ENCODE measurements at regions not wholly inside any gene's neighbourhood (a gene's known extent, or its start where the extent isn't known, plus 50 kb on each side); places are given as distances from the start of the nearest gene placed in this dataset.

DNA sequence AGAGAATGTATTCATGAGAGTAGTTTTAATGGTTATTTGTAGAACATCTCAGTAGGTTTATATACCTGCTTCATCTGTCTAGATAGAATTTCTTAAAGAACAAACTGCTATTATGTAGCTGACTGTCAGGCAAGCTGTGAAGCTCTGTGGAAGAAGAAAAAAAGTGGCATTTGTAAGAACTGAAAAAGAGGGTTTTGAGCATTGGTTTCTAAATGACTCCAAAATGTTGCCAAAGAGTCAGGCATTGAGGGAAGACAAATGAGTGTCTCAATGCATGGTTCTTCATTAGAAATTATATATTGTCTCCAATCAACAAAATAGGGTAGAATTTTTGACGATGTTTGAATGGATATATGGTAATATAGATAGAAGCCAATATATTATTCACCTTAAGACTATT lies 1276.1 kb downstream of the KCNT2 start:
- TF ChIP-seq, protein P1, sequence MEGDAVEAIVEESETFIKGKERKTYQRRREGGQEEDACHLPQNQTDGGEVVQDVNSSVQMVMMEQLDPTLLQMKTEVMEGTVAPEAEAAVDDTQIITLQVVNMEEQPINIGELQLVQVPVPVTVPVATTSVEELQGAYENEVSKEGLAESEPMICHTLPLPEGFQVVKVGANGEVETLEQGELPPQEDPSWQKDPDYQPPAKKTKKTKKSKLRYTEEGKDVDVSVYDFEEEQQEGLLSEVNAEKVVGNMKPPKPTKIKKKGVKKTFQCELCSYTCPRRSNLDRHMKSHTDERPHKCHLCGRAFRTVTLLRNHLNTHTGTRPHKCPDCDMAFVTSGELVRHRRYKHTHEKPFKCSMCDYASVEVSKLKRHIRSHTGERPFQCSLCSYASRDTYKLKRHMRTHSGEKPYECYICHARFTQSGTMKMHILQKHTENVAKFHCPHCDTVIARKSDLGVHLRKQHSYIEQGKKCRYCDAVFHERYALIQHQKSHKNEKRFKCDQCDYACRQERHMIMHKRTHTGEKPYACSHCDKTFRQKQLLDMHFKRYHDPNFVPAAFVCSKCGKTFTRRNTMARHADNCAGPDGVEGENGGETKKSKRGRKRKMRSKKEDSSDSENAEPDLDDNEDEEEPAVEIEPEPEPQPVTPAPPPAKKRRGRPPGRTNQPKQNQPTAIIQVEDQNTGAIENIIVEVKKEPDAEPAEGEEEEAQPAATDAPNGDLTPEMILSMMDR (IDR thresholded peaks at IDR 0.05): no peak
- no peak for TF ChIP-seq EZH2 (IDR thresholded peaks at IDR 0.05)
- no peak for TF ChIP-seq EZH2phosphoT487 (IDR thresholded peaks at IDR 0.05)

Measured in neural progenitor cell (in vitro differentiated cells).